ENCODE measurements at regions not wholly inside any gene's neighbourhood (a gene's known extent, or its start where the extent isn't known, plus 50 kb on each side); places are given as distances from the start of the nearest gene placed in this dataset.

DNA sequence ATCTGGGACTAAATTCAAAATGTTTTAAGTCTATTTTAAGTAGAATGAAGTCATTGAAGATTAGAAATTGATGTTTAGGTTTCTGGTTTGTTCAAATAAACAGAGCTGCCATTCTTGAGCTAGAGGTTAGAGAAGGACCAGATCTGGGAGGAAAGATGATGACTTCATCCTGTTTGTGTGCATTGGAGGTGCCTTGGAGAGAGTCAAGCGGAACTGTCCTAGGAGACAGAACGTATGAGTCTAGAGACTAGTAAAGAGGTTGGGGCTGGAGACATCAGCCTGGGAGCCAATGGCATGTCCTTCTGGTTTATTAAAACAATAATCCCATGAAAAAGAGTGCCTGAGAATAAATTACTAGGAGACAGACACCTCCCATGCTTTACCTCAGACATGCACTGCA lies 303.4 kb downstream of the KBTBD8 start:
- 74% methylated on average over 2 of the region's 2 CpGs for WGBS
- DNase-seq (ENCODE audit: low read depth in 6 of 9, low spot score in 9 of 9), result no peak
- no peaks in the 10 kb centered on the region for H3K4me1 ChIP-seq (ENCODE audit: control insufficient read depth in 2 of 2, insufficient read depth in 2 of 2, low read length in 2 of 2)
- no peak overlapping the region for H3K27ac ChIP-seq (ENCODE audit: low read depth in 1 of 2, low read length in 1 of 2)
- H3K4me3 ChIP-seq (ENCODE audit: low read length in 2 of 2), result no peak overlapping the region
- H3K27me3 ChIP-seq (ENCODE audit: control insufficient read depth in 2 of 2, insufficient read depth in 1 of 2, low read length in 1 of 2), result no peaks in the 10 kb centered on the region
- no peaks in the 10 kb centered on the region for H3K36me3 ChIP-seq (ENCODE audit: control insufficient read depth in 2 of 2, insufficient read depth in 2 of 2, low read length in 1 of 2)
- no peaks in the 10 kb centered on the region for H3K9me3 ChIP-seq (ENCODE audit: control insufficient read depth in 2 of 2, insufficient read depth in 1 of 2, low read length in 1 of 2)

DNA sequence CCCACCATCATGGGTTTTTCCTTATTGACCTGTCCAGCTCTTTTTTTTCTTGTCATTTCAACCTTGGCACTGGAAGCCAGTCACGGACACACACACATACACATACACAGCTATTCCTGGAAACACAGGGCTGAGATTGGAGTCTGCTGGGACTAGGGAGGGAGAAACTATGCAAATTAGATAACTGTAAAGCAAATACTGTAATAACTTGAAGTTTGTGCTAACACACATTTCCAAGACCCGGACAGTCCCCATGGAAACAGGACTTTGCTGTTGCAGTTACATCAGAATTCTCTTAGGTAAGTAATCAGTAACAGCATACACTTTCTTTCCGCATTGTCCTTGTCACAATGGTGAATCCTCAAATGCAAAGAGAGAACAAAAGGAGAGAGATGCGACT lies 304.4 kb downstream of the KBTBD8 start:
- H3K4me3 ChIP-seq (ENCODE audit: low read length in 2 of 2), result no peak overlapping the region
- WGBS, result 93% methylated on average over 4 of the region's 4 CpGs
- DNase-seq (ENCODE audit: low read depth in 6 of 9, low spot score in 9 of 9), result no peak
- no peaks in the 10 kb centered on the region for H3K36me3 ChIP-seq (ENCODE audit: control insufficient read depth in 2 of 2, insufficient read depth in 2 of 2, low read length in 1 of 2)
- no peaks in the 10 kb centered on the region for H3K27me3 ChIP-seq (ENCODE audit: control insufficient read depth in 2 of 2, insufficient read depth in 1 of 2, low read length in 1 of 2)
- no peaks in the 10 kb centered on the region for H3K9me3 ChIP-seq (ENCODE audit: control insufficient read depth in 2 of 2, insufficient read depth in 1 of 2, low read length in 1 of 2)
- no peak overlapping the region for H3K27ac ChIP-seq (ENCODE audit: low read depth in 1 of 2, low read length in 1 of 2)
- H3K4me1 ChIP-seq (ENCODE audit: control insufficient read depth in 2 of 2, insufficient read depth in 2 of 2, low read length in 2 of 2), result no peaks in the 10 kb centered on the region

DNA sequence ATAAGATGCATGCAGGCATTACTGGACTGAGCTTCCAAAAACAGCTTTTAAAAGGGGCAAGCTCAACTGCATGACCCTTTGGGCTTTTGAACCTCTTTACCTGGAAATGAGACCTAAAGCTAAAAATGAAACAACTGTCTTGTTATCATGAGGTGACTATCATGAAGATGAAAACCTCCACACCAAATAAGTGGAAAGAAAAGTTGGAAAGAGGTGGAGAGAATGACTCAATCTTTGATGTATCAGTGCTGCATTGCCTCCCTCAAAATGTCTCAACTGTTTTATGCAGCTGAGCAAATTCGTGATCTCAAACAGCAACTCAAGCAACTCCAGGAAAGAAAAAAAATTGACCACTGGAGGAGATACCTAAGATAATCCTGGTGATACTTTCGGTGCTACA lies 307.1 kb downstream of the KBTBD8 start:
- Histone ChIP-seq H3K27me3 (ENCODE audit: control insufficient read depth in 2 of 2, insufficient read depth in 1 of 2, low read length in 1 of 2) (no peaks in the 10 kb centered on the region), H3K4me1 (ENCODE audit: control insufficient read depth in 2 of 2, insufficient read depth in 2 of 2, low read length in 2 of 2) (no peaks in the 10 kb centered on the region), H3K36me3 (ENCODE audit: control insufficient read depth in 2 of 2, insufficient read depth in 2 of 2, low read length in 1 of 2) (no peaks in the 10 kb centered on the region), H3K9me3 (ENCODE audit: control insufficient read depth in 2 of 2, insufficient read depth in 1 of 2, low read length in 1 of 2) (no peaks in the 10 kb centered on the region), H3K4me3 (ENCODE audit: low read length in 2 of 2) (no peak overlapping the region), H3K27ac (ENCODE audit: low read depth in 1 of 2, low read length in 1 of 2) (no peak overlapping the region)
- DNase-seq (ENCODE audit: low read depth in 6 of 9, low spot score in 9 of 9), result no peak
- 87% methylated on average over 2 of the region's 2 CpGs for WGBS

DNA sequence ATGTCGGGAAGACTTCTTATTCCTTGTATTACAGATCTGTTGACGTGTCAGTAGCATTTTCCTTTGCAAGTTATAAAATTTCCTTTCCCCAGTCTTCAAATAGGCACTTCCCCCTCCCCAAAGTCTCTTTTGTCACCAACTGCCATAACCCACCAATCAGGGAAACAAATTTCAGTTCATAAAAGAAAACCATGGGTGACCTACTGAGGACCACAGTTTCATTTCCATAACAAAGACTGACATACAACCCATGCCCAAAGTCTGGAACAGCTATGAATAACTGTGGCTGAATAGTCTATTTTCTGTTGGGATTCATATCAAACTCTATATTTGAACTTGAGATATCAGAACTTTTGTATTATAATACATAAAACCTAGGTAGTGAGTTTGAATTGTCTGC lies 307.8 kb downstream of the KBTBD8 start:
- 90% methylated on average over 2 of the region's 2 CpGs for WGBS
- Histone ChIP-seq H3K27me3 (ENCODE audit: control insufficient read depth in 2 of 2, insufficient read depth in 1 of 2, low read length in 1 of 2) (no peaks in the 10 kb centered on the region), H3K4me3 (ENCODE audit: low read length in 2 of 2) (no peak overlapping the region), H3K36me3 (ENCODE audit: control insufficient read depth in 2 of 2, insufficient read depth in 2 of 2, low read length in 1 of 2) (no peaks in the 10 kb centered on the region), H3K4me1 (ENCODE audit: control insufficient read depth in 2 of 2, insufficient read depth in 2 of 2, low read length in 2 of 2) (no peaks in the 10 kb centered on the region), H3K9me3 (ENCODE audit: control insufficient read depth in 2 of 2, insufficient read depth in 1 of 2, low read length in 1 of 2) (no peaks in the 10 kb centered on the region), H3K27ac (ENCODE audit: low read depth in 1 of 2, low read length in 1 of 2) (no peak overlapping the region)
- no peak for DNase-seq (ENCODE audit: low read depth in 6 of 9, low spot score in 9 of 9)

DNA sequence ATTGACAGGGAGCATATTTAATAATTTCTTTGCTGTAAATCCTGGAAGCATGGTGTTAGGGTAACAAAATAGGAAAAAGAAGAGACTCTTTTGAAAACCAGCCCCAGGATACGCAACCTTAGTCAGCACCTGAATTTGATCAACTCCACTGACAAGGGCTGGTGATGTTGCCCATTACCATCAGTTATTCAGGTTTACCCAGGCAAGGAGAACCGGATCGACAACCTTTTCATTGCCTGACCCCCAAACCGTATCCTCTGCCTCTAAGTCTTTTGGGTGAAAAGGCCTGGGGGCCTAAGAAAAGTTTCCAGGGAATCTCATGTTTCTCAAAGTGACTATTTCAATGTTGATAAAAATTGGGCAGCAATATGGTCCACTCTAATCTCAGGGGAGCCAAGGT lies 313.3 kb downstream of the KBTBD8 start:
- no peaks in the 10 kb centered on the region for H3K27me3 ChIP-seq (ENCODE audit: control insufficient read depth in 2 of 2, insufficient read depth in 1 of 2, low read length in 1 of 2)

DNA sequence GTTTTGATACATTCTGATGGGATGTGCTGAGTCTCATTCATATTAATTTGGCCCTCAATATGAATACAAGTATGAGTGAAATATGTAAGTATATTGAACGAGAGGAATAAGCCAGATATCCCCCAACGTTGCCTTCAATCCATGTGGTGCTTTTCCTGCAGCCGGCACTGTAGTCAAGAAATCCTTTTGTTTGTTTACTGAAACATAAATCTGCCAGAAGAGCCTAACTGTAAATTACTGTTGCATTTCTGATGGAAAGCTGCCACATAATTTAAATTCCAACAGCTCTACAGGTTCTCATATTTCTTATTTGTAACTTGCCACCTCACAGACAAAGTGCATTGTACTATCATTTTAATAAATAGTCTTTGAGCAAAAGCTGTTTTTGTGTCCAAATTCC lies 314.0 kb downstream of the KBTBD8 start:
- no peaks in the 10 kb centered on the region for H3K4me1 ChIP-seq (ENCODE audit: control insufficient read depth in 2 of 2, insufficient read depth in 2 of 2, low read length in 2 of 2)
- no peak for DNase-seq (ENCODE audit: low read depth in 6 of 9, low spot score in 9 of 9)
- H3K9me3 ChIP-seq (ENCODE audit: control insufficient read depth in 2 of 2, insufficient read depth in 1 of 2, low read length in 1 of 2), result no peaks in the 10 kb centered on the region
- no peak overlapping the region for H3K4me3 ChIP-seq (ENCODE audit: low read length in 2 of 2)
- H3K27ac ChIP-seq (ENCODE audit: low read depth in 1 of 2, low read length in 1 of 2), result no peak overlapping the region
- WGBS, result 83% methylated on average over 3 of the region's 3 CpGs
- H3K36me3 ChIP-seq (ENCODE audit: control insufficient read depth in 2 of 2, insufficient read depth in 2 of 2, low read length in 1 of 2), result no peaks in the 10 kb centered on the region
- no peaks in the 10 kb centered on the region for H3K27me3 ChIP-seq (ENCODE audit: control insufficient read depth in 2 of 2, insufficient read depth in 1 of 2, low read length in 1 of 2)

More for the DNA sequence above, 313.3 kb downstream of the KBTBD8 start:
- Histone ChIP-seq H3K4me1 (ENCODE audit: control insufficient read depth in 2 of 2, insufficient read depth in 2 of 2, low read length in 2 of 2) (no peaks in the 10 kb centered on the region), H3K36me3 (ENCODE audit: control insufficient read depth in 2 of 2, insufficient read depth in 2 of 2, low read length in 1 of 2) (no peaks in the 10 kb centered on the region), H3K27ac (ENCODE audit: low read depth in 1 of 2, low read length in 1 of 2) (no peak overlapping the region), H3K4me3 (ENCODE audit: low read length in 2 of 2) (no peak overlapping the region), H3K9me3 (ENCODE audit: control insufficient read depth in 2 of 2, insufficient read depth in 1 of 2, low read length in 1 of 2) (no peaks in the 10 kb centered on the region)
- 95% methylated on average over 4 of the region's 4 CpGs for WGBS
- DNase-seq (ENCODE audit: low read depth in 6 of 9, low spot score in 9 of 9), result no peak

DNA sequence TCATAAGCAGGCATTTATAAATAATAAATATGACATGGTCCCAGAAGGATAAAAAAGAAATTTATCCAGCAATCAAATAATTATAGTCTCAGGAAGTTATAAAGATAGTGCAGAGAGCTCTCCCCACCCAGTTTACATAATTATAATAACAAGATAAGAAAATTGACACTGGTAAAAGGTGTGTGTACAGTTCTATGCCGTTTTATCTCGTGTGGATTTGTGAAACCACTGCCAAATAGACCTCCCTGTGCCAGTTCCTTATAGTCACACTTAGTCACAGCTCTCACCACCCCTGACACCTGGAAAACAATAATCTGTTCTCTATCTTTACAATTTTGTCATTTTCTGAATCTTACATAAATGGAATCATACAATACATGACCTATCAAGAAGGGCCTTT lies 320.1 kb downstream of the KBTBD8 start:
- no peaks in the 10 kb centered on the region for H3K9me3 ChIP-seq (ENCODE audit: control insufficient read depth in 2 of 2, insufficient read depth in 1 of 2, low read length in 1 of 2)
- no peaks in the 10 kb centered on the region for H3K4me1 ChIP-seq (ENCODE audit: control insufficient read depth in 2 of 2, insufficient read depth in 2 of 2, low read length in 2 of 2)
- H3K27me3 ChIP-seq (ENCODE audit: control insufficient read depth in 2 of 2, insufficient read depth in 1 of 2, low read length in 1 of 2), result no peaks in the 10 kb centered on the region
- no peak overlapping the region for H3K4me3 ChIP-seq (ENCODE audit: low read length in 2 of 2)
- H3K36me3 ChIP-seq (ENCODE audit: control insufficient read depth in 2 of 2, insufficient read depth in 2 of 2, low read length in 1 of 2), result no peaks in the 10 kb centered on the region
- no peak overlapping the region for H3K27ac ChIP-seq (ENCODE audit: low read depth in 1 of 2, low read length in 1 of 2)
- DNase-seq (ENCODE audit: low read depth in 6 of 9, low spot score in 9 of 9), result no peak
- WGBS, result 93% methylated on average over 2 of the region's 2 CpGs

DNA sequence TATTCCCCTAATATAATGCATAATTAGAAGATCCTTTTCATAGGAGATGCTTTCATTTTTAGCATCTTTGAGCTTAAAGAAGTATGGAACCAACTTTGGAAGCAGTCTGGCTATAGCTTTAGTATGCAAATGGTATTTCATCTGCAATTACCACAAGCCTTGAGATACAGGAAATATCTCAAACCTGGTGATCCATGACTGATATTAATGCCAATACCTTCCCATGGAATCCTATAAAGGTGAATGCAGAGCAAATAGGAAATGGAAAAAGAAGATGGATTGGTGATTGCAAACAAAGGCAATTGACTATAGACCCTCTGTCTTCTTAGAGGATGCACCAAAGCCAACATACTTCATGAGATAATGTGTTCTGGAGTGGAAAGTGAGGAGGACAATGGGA lies 326.4 kb downstream of the KBTBD8 start:
- Histone ChIP-seq H3K27ac (ENCODE audit: low read depth in 1 of 2, low read length in 1 of 2) (no peak overlapping the region), H3K4me3 (ENCODE audit: low read length in 2 of 2) (no peak overlapping the region), H3K9me3 (ENCODE audit: control insufficient read depth in 2 of 2, insufficient read depth in 1 of 2, low read length in 1 of 2) (no peaks in the 10 kb centered on the region), H3K36me3 (ENCODE audit: control insufficient read depth in 2 of 2, insufficient read depth in 2 of 2, low read length in 1 of 2) (no peaks in the 10 kb centered on the region), H3K4me1 (ENCODE audit: control insufficient read depth in 2 of 2, insufficient read depth in 2 of 2, low read length in 2 of 2) (no peaks in the 10 kb centered on the region), H3K27me3 (ENCODE audit: control insufficient read depth in 2 of 2, insufficient read depth in 1 of 2, low read length in 1 of 2) (no peaks in the 10 kb centered on the region)
- no peak for DNase-seq (ENCODE audit: low read depth in 6 of 9, low spot score in 9 of 9)
